Nephron progenitor cell (in vitro differentiated cells): ENCODE measurements at regions not wholly inside any gene's neighbourhood (a gene's known extent, or its start where the extent isn't known, plus 50 kb on each side); places are given as distances from the start of the nearest gene placed in this dataset.

Experiments
- DNase-seq: peaks from one replicate; pipeline ENCODE4 v3.0.0; 2021
- H3K27ac Mint-ChIP-seq: 2 replicates; pipeline ENCODE4 v1.8.0; 2021; ENCODE audit warnings: mild to moderate bottlenecking, moderate library complexity, mixed read lengths
- H3K27me3 Mint-ChIP-seq: 2 replicates; pipeline ENCODE4 v1.8.0; 2021; ENCODE audit warnings: mild to moderate bottlenecking, low read depth, mixed read lengths; ENCODE audit not compliant: poor library complexity
- H3K36me3 Mint-ChIP-seq: 2 replicates; pipeline ENCODE4 v1.8.0; 2021; ENCODE audit warnings: low read depth, mixed read lengths
- H3K4me1 Mint-ChIP-seq: 2 replicates; pipeline ENCODE4 v1.8.0; 2021; ENCODE audit warnings: mixed read lengths
- H3K4me3 Mint-ChIP-seq: 2 replicates; pipeline ENCODE4 v1.8.0; 2021; ENCODE audit warnings: mild to moderate bottlenecking, moderate library complexity, mixed read lengths
- H3K9me3 Mint-ChIP-seq: 2 replicates; pipeline ENCODE4 v1.8.0; 2021; ENCODE audit warnings: mild to moderate bottlenecking, moderate library complexity, mixed read lengths
- TF ChIP-seq, protein P1 (sequence below): fragments of 200-600 bp; sonication (generic); IDR thresholded peaks from 2 replicates; pipeline ENCODE4 v1.5.0; 2021; ENCODE audit warnings: antibody characterized with exemption

DNA sequence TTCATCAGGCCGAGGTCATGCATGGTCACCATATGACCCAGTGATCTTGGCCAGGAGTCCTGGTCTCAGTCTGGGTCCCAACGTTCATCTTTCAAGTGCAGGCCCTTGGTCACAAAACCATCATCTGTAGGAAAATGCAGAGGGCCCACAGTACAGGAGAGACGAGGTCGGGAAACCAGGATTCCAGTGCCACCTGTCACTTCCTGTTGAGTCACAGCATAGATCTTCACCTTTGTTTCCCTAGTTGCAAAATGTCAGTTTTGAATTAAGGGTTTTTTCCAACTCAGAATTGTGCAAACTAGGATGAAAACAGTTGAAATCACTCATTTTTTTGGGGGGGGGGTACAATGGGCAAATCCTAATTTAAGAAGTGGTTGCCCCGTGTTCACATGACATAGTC, 162.2 kb downstream of the INSIG2 start:
- H3K9me3 Mint-ChIP-seq, result no peaks in the 10 kb centered on the region
- H3K36me3 Mint-ChIP-seq, result no peaks in the 10 kb centered on the region
- TF ChIP-seq, protein P1, sequence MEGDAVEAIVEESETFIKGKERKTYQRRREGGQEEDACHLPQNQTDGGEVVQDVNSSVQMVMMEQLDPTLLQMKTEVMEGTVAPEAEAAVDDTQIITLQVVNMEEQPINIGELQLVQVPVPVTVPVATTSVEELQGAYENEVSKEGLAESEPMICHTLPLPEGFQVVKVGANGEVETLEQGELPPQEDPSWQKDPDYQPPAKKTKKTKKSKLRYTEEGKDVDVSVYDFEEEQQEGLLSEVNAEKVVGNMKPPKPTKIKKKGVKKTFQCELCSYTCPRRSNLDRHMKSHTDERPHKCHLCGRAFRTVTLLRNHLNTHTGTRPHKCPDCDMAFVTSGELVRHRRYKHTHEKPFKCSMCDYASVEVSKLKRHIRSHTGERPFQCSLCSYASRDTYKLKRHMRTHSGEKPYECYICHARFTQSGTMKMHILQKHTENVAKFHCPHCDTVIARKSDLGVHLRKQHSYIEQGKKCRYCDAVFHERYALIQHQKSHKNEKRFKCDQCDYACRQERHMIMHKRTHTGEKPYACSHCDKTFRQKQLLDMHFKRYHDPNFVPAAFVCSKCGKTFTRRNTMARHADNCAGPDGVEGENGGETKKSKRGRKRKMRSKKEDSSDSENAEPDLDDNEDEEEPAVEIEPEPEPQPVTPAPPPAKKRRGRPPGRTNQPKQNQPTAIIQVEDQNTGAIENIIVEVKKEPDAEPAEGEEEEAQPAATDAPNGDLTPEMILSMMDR, result no peak
- no peak overlapping the region for H3K4me3 Mint-ChIP-seq
- H3K4me1 Mint-ChIP-seq, result peaks cover 34% of the 10 kb centered on the region
- no peak for DNase-seq
- H3K27me3 Mint-ChIP-seq, result peaks cover 6% of the 10 kb centered on the region
- H3K27ac Mint-ChIP-seq, result no peak overlapping the region

DNA sequence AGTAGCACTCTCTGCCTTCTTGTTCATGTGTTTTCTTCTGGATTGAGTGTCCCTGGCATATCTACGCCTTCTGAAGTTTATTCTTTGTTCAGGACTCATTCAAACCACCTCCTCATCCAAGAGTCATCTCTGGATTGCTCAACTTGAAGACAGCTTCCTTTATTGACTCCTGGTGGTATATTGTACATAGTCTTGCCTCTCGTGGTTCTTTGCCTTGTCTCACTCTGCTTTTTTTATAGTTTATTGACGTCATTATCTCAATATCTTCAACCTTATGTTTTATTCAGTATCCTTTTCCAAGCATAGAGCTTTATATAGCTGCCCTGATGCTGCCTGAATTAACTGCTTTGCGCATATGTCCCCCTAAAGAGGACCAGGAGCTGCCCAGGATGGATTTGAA, 161.7 kb downstream of the INSIG2 start:
- TF ChIP-seq, protein P1, result no peak
- Mint-ChIP-seq H3K4me1 (peaks cover 29% of the 10 kb centered on the region), H3K27ac (peak overlapping the region; percentile 43), H3K27me3 (peaks cover 6% of the 10 kb centered on the region), H3K36me3 (no peaks in the 10 kb centered on the region), H3K4me3 (no peak overlapping the region), H3K9me3 (no peaks in the 10 kb centered on the region)
- DNase-seq, result no peak

DNA sequence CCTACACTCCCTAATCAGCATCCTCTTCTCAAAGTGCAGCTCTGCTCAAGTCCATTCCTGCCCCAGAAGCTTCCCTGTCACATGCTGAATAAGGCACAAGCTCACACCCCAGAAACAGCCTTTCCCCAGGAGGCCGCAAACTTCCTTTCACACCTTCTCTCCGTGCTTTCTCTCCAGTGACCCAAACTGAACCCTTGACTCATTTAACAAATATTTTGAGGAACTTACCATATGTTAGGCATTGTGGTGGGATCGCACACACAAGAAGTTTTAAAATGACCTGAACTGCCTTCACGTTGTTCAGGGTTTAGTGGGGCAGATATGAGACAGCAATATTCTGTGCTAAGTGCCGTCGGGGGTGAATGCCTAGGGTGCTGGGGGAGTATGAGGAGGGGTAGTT, 161.3 kb downstream of the INSIG2 start:
- peaks cover 28% of the 10 kb centered on the region for H3K4me1 Mint-ChIP-seq
- no peak overlapping the region for H3K4me3 Mint-ChIP-seq
- no peaks in the 10 kb centered on the region for H3K36me3 Mint-ChIP-seq
- H3K9me3 Mint-ChIP-seq, result no peaks in the 10 kb centered on the region
- H3K27me3 Mint-ChIP-seq, result peaks cover 6% of the 10 kb centered on the region
- DNase-seq, result no peak
- no peak overlapping the region for H3K27ac Mint-ChIP-seq
- TF ChIP-seq, protein P1, result no peak

DNA sequence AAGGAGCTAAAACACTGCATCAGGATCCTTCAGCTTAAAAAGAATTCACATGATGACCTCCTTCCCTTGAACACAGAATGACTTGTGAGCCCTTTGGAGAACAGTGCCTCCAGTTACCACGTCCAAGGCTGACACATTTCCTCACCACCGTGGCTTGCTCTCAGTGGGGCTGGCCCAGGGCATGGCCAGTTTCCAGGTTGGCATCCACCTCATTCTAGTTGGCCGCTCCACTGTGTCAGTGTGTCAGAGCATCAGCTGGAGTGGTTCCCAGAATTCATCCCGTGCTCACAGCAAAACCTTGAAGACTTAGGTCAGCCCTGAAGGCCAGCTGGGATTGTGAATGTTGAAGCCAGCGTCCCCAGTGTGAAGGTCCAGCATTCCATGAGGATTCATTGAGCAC, 158.5 kb downstream of the INSIG2 start:
- DNase-seq, result no peak
- peaks cover 6% of the 10 kb centered on the region for H3K27me3 Mint-ChIP-seq
- peaks cover 35% of the 10 kb centered on the region for H3K4me1 Mint-ChIP-seq
- no peaks in the 10 kb centered on the region for H3K9me3 Mint-ChIP-seq
- no peaks in the 10 kb centered on the region for H3K36me3 Mint-ChIP-seq
- no peak overlapping the region for H3K27ac Mint-ChIP-seq
- H3K4me3 Mint-ChIP-seq, result no peak overlapping the region
- TF ChIP-seq, protein P1, result no peak

DNA sequence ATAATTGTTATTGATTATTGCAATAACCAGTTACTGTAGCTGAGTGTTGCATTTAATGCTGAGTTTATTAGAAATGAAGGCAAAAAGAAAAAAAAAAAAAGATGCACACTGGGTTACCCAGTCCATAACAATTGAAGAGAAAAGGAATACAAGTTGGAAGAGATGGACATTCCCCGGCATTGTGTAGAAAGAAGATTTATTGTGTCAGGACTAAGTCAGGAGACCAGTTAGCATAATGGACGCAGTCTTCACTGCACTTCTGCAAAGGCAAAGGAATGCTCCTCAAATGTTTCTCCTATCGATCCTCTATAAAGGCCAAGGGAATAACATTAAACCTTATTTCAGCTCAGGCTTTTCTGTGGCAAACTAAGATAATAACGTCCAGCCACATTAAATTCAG, 157.8 kb downstream of the INSIG2 start:
- DNase-seq, result no peak
- Mint-ChIP-seq H3K4me3 (no peak overlapping the region), H3K27ac (no peak overlapping the region), H3K4me1 (peaks cover 31% of the 10 kb centered on the region), H3K36me3 (no peaks in the 10 kb centered on the region), H3K9me3 (no peaks in the 10 kb centered on the region), H3K27me3 (peaks cover 9% of the 10 kb centered on the region)
- TF ChIP-seq, protein P1, result no peak

DNA sequence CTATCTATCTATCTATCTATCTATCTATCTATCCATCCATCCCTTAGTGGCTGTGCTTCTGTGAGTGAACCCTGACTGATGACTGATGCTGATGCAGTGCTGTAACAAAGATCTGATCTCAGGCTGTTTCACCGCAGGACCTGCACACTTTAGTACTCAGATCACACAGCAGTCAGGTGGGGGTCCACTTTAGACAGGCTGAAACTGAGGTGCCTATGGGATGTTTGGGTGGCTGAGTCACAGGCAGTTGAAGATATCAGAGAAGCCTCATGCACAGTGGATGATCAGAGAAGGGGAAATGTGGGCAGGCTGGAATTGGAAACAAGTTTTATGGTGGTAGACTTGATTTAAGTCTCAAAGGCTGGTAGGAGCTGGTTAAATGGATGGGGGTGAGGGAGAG, 156.4 kb downstream of the INSIG2 start:
- H3K27ac Mint-ChIP-seq, result no peak overlapping the region
- peaks cover 25% of the 10 kb centered on the region for H3K4me1 Mint-ChIP-seq
- DNase-seq, result no peak
- H3K4me3 Mint-ChIP-seq, result no peak overlapping the region
- TF ChIP-seq, protein P1, result no peak
- peaks cover under 1% of the 10 kb centered on the region for H3K9me3 Mint-ChIP-seq
- H3K36me3 Mint-ChIP-seq, result no peaks in the 10 kb centered on the region
- H3K27me3 Mint-ChIP-seq, result peaks cover 9% of the 10 kb centered on the region
